Smooth muscle cell (in vitro differentiated cells): ENCODE measurements at regions not wholly inside any gene's neighbourhood (a gene's known extent, or its start where the extent isn't known, plus 50 kb on each side); places are given as distances from the start of the nearest gene placed in this dataset.
A peak's percentile ranks its signal among the peaks of the same experiment; 100 is the strongest.

Experiments
- DNase-seq: peaks from one replicate; lab custom pipeline; 2025; ENCODE audit not compliant: unreplicated experiment; lab: John Stamatoyannopoulos, UW
- H2AFZ ChIP-seq: fragments of 200-600 bp; sonication (generic); 2 replicates; pipeline ENCODE4 v1.6.0; 2016; ENCODE audit warnings: antibody characterized with exemption, low read depth, mild to moderate bottlenecking
- H3F3A ChIP-seq: fragments of 200-600 bp; sonication (generic); 2 replicates; pipeline ENCODE4 v1.6.0; 2017; ENCODE audit warnings: antibody characterized with exemption, low read depth
- H3K27ac ChIP-seq: fragments of 200-600 bp; sonication (generic); 2 replicates; pipeline ENCODE4 v1.5.1; 2016; ENCODE audit warnings: low read depth, mild to moderate bottlenecking
- H3K27me3 ChIP-seq: fragments of 200-600 bp; sonication (generic); 2 replicates; pipeline ENCODE4 v1.6.1; 2016; ENCODE audit warnings: low read depth, mild to moderate bottlenecking
- H3K36me3 ChIP-seq: fragments of 200-600 bp; sonication (generic); 2 replicates; pipeline ENCODE4 v1.5.1; 2016; ENCODE audit warnings: low read depth
- H3K4me1 ChIP-seq: fragments of 200-600 bp; sonication (generic); 2 replicates; pipeline ENCODE4 v1.5.1; 2016; ENCODE audit warnings: low read depth
- H3K4me2 ChIP-seq: fragments of 200-600 bp; sonication (generic); 2 replicates; pipeline ENCODE4 v1.6.0; 2016; ENCODE audit warnings: mild to moderate bottlenecking
- H3K4me3 ChIP-seq: fragments of 200-600 bp; sonication (generic); 2 replicates; pipeline ENCODE4 v1.5.1; 2016; ENCODE audit warnings: mild to moderate bottlenecking
- H3K79me2 ChIP-seq: fragments of 200-600 bp; sonication (generic); 2 replicates; pipeline ENCODE4 v1.6.0; 2016; ENCODE audit warnings: low read depth, mild to moderate bottlenecking
- H3K9ac ChIP-seq: fragments of 200-600 bp; sonication (generic); 2 replicates; pipeline ENCODE4 v1.6.0; 2016; ENCODE audit warnings: low read depth
- H3K9me3 ChIP-seq: fragments of 200-600 bp; sonication (generic); replicated peaks from 2 replicates; pipeline ENCODE4 v1.5.1; 2016; ENCODE audit warnings: low read depth
- H4K20me1 ChIP-seq: fragments of 200-600 bp; sonication (generic); 2 replicates; pipeline ENCODE4 v1.6.0; 2016; ENCODE audit warnings: low read depth
- WGBS: methylation state at CpG from one replicate; pipeline ENCODE4 v1.1.7; 2016; ENCODE audit warnings: low lambda C conversion rate; 5-methylcytosine and 5-hydroxymethylcytosine counted together
- TF ChIP-seq, protein P1 (sequence below): fragments of 200-600 bp; sonication (generic); IDR thresholded peaks from 2 replicates; pipeline ENCODE4 v1.5.1; 2017; ENCODE audit warnings: borderline replicate concordance, mild to moderate bottlenecking, antibody characterized with exemption; ENCODE audit not compliant: insufficient read depth, poor library complexity, severe bottlenecking

DNA sequence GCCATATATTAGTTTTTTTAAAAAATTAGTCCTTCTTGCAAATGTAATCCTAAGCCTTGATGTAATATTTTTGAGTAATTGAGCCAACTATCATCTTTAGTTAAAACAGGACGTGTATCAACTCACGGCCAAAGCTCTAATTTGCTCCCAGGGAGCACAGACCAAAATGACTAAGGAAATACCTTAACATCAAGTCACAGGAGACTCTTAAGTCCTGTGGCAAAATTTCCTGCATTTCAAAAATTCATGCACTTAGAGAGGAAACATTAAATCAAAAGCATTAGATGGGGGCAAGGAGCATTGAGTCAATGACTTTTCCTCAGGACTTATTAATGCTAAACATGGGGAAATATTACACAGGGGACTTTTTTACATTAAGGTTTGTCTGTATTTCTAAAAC lies 276.0 kb downstream of the MFSD1 start:
- Histone ChIP-seq H3K4me3 (no peak overlapping the region), H3K27ac (peak overlapping the region; percentile 48), H3F3A (no peaks in the 10 kb centered on the region), H3K4me2 (no peak overlapping the region), H3K36me3 (no peaks in the 10 kb centered on the region), H2AFZ (no peak overlapping the region), H3K9me3 (no peaks in the 10 kb centered on the region), H3K9ac (no peak overlapping the region), H3K4me1 (no peaks in the 10 kb centered on the region), H4K20me1 (no peaks in the 10 kb centered on the region), H3K27me3 (no peaks in the 10 kb centered on the region), H3K79me2 (no peaks in the 10 kb centered on the region)
- WGBS, result 32% methylated on average over 2 of the region's 2 CpGs
- TF ChIP-seq, protein P1, sequence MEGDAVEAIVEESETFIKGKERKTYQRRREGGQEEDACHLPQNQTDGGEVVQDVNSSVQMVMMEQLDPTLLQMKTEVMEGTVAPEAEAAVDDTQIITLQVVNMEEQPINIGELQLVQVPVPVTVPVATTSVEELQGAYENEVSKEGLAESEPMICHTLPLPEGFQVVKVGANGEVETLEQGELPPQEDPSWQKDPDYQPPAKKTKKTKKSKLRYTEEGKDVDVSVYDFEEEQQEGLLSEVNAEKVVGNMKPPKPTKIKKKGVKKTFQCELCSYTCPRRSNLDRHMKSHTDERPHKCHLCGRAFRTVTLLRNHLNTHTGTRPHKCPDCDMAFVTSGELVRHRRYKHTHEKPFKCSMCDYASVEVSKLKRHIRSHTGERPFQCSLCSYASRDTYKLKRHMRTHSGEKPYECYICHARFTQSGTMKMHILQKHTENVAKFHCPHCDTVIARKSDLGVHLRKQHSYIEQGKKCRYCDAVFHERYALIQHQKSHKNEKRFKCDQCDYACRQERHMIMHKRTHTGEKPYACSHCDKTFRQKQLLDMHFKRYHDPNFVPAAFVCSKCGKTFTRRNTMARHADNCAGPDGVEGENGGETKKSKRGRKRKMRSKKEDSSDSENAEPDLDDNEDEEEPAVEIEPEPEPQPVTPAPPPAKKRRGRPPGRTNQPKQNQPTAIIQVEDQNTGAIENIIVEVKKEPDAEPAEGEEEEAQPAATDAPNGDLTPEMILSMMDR, result no peak
- no peak for DNase-seq

GRCh38 chr3:159080256-159080655 lies 278.4 kb downstream of the MFSD1 start:
- H2AFZ ChIP-seq, result no peak overlapping the region
- H4K20me1 ChIP-seq, result no peaks in the 10 kb centered on the region
- no peaks in the 10 kb centered on the region for H3K79me2 ChIP-seq
- no peaks in the 10 kb centered on the region for H3K27me3 ChIP-seq
- no peak for DNase-seq
- no peak overlapping the region for H3K27ac ChIP-seq
- 92% methylated on average over 5 of the region's 5 CpGs for WGBS
- no peak overlapping the region for H3K4me2 ChIP-seq
- H3K36me3 ChIP-seq, result no peaks in the 10 kb centered on the region
- H3F3A ChIP-seq, result no peaks in the 10 kb centered on the region
- no peak overlapping the region for H3K4me3 ChIP-seq
- H3K4me1 ChIP-seq, result no peaks in the 10 kb centered on the region
- TF ChIP-seq, protein P1, result no peak
- no peaks in the 10 kb centered on the region for H3K9me3 ChIP-seq
- no peak overlapping the region for H3K9ac ChIP-seq

- Histone ChIP-seq H4K20me1 (no peaks in the 10 kb centered on the region), H3K4me3 (no peak overlapping the region), H3K79me2 (no peaks in the 10 kb centered on the region), H3K9me3 (no peaks in the 10 kb centered on the region), H3K4me1 (no peaks in the 10 kb centered on the region), H3K27me3 (no peaks in the 10 kb centered on the region), H2AFZ (no peak overlapping the region), H3F3A (no peaks in the 10 kb centered on the region), H3K27ac (no peak overlapping the region), H3K9ac (no peak overlapping the region), H3K4me2 (no peak overlapping the region), H3K36me3 (no peaks in the 10 kb centered on the region)
- TF ChIP-seq, protein P1, result no peak
- DNase-seq, result no peak
Measured at GRCh38 chr3:159080821-159081220, 279.0 kb downstream of the MFSD1 start.

GRCh38 chr3:159082519-159082918 lies 280.7 kb downstream of the MFSD1 start:
- no peak for DNase-seq
- no peak overlapping the region for H3K27ac ChIP-seq

More at GRCh38 chr3:159082519-159082918, 280.7 kb downstream of the MFSD1 start:
- Histone ChIP-seq H3K9ac (no peak overlapping the region), H3K4me3 (no peak overlapping the region), H3F3A (no peaks in the 10 kb centered on the region), H3K4me1 (no peaks in the 10 kb centered on the region), H3K36me3 (no peaks in the 10 kb centered on the region), H2AFZ (no peak overlapping the region), H3K4me2 (no peak overlapping the region), H3K27me3 (no peaks in the 10 kb centered on the region), H4K20me1 (no peaks in the 10 kb centered on the region), H3K9me3 (no peaks in the 10 kb centered on the region), H3K79me2 (no peaks in the 10 kb centered on the region)
- 80% methylated on average over 1 of the region's 1 CpG for WGBS
- TF ChIP-seq, protein P1, result no peak
